Glomerular visceral epithelial cell (primary cell): ENCODE measurements at regions not wholly inside any gene's neighbourhood (a gene's known extent, or its start where the extent isn't known, plus 50 kb on each side); places are given as distances from the start of the nearest gene placed in this dataset.

Experiments used
- DNase-seq: peaks from one replicate; pipeline ENCODE4 v3.0.0-alpha.2; 2016; ENCODE audit errors: extremely low spot score

DNA sequence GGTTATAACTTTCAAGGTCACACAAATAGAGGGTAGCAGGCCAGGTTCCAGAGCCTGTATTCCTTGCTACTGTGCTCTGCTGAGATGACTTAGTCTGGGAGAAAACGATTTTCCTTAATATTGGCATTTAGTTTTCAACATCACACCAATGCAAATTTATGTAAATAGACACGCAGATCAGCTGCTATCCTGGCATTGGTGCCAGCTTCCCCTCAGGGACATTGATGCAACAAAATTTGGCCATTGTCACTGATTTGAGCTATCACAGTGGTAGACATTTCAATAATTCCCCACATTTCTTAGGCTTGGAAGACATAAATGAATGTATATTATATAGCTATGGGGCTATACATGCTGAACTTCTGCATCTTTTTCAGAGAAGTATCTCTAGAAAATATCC, 71.6 kb upstream of the ASTN2 start:
- DNase-seq, result no peak

- DNase-seq, result no peak
Observed at GRCh38 chr9:117485176-117485575, 70.3 kb upstream of the ASTN2 start.

DNA sequence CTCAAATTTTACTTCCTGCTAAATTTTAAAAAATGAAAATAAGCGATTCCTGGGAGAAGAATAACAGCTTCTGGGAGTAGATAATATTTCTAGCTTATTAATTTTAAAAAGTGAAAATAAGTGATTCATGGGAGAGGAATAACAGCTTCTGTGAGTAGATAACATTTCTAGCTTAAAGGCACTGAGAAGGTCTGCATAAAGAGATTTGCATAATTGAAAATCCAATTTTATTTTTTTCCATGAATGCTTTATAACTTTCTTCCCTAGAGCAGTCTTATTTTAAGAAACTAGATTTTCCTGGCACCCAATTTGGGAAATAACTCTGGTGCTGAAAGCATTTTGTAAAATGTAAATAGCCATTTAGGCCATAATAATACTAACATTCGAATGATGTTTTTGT, 65.9 kb upstream of the ASTN2 start:
- DNase-seq, result no peak

GRCh38 chr9:117480253-117480652, 65.4 kb upstream of the ASTN2 start:
- no peak for DNase-seq

DNA sequence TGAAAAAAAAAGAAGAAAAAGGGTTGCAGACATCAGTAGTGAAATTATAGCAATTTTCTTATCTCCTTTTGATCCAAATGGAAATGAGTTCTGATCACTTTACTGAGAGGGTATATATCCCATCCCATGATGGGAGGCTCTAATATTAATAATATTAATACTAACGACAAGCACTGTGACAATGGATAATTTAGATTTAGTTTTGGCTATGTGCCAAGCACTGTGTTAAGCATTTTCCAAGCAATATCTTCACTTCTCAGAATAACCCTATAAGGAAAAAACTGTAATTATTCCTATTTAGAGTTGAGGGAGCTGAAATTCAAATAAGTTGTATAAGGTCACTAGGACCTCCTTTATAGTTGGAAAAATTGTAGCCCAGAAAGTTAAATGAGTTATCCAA, 58.4 kb upstream of the ASTN2 start:
- no peak for DNase-seq

DNA sequence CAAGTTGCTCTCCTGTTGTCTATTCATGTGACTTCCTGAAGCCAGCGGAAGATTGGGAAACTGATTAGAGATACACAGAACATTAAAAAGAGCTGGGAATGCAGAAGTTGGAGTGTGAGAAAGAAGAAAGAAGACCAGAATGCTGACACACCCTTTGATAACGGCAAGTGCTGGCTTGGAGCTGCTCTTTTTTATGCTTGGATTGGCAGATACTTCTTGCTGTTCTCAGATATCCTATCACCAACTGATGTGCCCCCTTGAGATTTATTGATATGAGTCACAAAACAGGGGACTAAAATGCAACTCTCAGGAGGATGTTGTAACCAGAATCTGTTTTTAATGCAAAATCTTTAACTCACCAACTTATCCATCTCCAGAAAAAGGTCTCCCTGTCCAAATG, 56.0 kb upstream of the ASTN2 start:
- no peak for DNase-seq

DNA sequence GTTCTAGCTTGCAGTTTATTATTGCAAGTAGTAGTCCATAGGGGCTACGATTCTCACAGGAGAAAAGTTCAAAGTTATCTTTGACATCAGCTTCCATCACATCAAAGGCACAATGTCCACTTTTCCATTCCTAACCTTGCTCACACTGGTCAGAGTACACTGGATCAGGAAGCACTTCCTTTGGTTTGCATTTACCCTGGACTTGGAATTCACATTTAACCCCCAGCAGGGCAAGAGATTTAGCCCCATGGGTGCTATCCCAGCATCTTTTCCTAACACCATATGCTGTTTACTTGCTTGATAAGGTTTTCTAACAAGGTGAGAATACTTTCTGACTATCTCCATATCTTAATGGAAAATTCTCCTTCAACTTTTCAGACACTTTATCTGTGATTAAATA, 55.6 kb upstream of the ASTN2 start:
- DNase-seq, result no peak

- no peak for DNase-seq
Observed at GRCh38 chr9:117466111-117466510, 51.3 kb upstream of the ASTN2 start.

- DNase-seq, result no peak
Observed at GRCh38 chr9:117465706-117466105, 50.8 kb upstream of the ASTN2 start.

DNA sequence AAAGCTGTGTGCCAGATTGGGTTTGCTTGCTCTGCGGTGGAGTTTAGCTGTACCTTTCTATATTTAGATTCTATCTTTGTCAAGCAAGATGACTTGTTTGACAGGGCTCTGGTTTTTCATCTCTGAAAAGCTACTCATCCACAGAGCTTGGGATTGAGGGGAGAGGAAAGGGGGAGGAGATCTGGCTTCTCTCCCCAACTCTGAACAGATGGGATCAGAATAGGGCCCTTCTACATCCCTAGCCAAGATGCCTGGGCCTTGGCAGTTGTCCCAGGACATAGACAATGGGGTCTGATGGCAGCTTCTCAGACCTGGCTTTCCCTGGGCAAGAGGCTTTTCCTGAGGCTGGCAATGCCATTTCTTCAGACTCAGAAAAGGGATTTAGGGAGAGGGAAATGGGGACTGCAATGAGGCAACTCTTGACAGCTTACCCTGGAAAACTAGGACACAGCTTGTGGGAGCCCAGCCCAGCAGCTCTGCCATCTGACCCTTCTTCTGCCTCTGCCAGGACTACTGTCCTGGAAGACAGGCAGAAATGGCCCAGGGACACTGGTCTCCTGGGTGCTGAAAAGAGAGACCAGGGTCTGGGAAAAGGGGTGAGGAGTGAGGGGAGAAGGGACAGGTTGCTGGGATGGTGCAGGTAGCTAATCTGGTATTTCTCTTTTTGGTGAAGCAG, 50.2 kb upstream of the ASTN2 start:
- no peak for DNase-seq
